ENCODE measurements at regions not wholly inside any gene's neighbourhood (a gene's known extent, or its start where the extent isn't known, plus 50 kb on each side); places are given as distances from the start of the nearest gene placed in this dataset.

DNA sequence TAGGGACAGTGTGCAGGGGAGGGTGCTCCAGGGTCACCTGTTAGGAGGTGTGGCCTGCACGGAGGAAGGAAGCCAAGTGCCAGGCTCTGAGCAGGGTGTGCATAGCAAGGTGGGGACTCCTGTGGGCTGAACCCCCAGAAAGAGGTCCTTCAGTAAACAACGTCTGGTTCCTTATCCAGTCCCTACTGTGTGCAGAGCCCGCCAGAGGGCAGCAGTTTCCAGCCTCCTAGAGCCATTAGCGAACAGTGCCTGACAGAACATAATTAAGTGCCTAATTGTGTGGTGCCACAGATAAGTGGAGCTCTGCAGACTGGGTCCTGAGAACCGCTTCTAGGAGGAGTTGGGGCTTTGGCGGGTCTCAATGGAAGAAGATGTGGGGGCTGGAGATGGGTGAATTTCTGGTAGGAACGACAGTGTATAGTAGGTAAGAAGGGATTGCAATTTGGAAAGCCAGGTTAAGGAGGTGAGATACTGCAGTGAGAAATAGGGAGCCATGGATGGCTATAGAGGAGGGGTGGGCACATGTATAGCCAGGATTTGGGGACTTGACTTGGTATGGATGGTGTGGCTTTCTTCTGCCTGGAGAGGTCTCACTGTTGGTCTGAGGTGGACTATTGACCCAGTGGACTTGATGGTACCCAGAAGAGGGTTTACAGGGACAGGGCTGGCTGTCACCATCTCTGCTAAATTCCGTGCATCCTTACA lies 323.1 kb downstream of the ZNF536 start:
- ChIA-PET CTCF (interaction anchor here (0.6 kb wide), 1 partner anchor 1579 kb away, joined by 3 read pairs; no protein-coding TSS in a partner anchor), POLR2A (no interaction called here)

DNA sequence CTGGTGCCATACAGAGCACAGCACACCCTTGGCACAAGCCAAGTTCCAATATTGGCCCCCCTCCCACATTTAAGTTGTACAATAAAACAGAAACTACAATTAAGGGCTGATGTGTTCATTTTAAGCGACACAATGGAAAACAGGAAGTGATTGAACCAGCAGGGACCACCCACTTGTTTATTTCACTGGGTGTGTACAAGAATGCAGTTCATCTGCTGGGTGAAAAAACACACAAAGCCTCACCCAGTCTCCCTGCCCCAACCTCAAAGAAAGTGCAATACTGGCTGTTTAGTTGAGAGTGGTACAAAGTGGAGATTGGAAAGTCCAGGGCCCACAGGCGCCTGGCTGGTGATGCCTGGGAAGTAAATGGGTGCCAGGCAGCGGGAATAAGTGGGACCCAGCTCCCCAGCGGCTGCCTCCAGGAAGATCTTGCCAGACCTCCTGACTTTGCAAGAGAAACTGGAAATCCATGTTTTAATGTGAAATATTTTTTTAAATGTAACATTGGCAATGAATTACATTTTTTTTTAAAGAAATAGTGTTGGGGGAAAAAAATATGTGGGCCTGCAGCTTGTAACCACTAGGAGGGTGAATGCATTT lies 322.1 kb downstream of the ZNF536 start:
- ChIA-PET POLR2A (no interaction called here), CTCF (interaction anchor here (1.7 kb wide), 1 partner anchor 8 kb away, joined by 5 read pairs; no protein-coding TSS in a partner anchor)

DNA sequence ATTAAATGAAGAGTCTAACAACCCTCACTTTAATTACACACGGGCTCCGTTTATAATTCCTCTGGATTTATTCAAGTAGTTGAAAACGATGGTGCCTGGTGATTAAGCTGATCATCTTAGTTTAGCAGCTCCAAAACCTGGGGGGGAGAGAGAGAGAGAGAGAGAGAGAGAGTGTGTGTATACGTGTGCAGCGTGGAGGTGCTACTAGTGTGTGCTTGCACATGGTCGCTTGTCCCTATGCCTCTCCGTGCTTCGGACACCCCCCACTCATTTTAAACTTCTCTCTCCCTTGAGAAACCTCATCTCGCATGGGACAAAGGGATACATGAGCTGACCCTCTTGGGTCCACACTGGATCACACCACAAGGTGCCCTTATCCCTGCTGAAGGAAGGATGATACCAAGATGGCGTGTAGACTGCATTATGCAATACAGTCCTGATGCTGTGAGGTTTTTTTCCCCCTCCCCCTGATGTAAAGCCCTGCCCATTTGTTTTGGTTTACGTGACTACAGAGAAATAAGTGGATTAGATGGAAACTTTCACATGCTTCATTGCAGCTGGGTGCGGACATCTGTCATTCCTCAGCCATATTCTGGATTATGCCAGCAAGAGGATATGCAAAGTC lies 320.8 kb downstream of the ZNF536 start:
- CTCF ChIA-PET: interaction anchor here (1.3 to 1.7 kb wide), 2 partner anchors 10 kb away, joined by 5 read pairs; no protein-coding TSS in a partner anchor

DNA sequence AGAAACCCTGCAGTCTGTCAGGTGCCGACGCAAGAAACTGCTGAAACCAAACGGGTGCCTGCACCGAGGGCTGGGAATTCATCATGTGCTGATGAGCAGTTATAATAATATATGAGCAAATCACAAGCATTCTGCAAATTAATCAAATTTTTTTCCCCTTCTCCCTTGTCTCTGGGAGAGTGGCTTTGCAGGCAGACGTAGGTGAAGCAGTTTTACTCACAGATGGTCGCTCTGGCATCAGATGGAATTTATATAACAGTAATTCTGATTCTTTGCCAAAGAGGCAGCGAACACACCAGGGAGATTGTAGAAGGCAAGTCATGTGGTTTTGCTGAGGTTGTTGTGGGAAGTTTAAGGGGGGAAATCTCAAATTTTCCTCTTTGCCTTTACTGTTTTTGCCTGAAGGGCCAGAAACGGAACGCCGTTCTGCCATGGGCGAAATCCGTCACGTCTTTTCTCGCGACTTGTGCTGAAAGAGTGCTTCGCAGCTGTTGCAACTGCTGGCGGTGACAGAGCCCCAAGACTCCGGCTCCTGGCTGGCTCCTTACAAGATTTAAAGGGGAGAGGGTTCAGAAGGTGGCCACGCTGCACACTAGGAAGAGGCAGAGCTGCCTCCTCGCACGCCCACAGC lies 320.1 kb downstream of the ZNF536 start:
- ChIA-PET POLR2A (no interaction called here), CTCF (no interaction called here)

More for the DNA sequence above, 320.8 kb downstream of the ZNF536 start:
- POLR2A ChIA-PET: no interaction called here

DNA sequence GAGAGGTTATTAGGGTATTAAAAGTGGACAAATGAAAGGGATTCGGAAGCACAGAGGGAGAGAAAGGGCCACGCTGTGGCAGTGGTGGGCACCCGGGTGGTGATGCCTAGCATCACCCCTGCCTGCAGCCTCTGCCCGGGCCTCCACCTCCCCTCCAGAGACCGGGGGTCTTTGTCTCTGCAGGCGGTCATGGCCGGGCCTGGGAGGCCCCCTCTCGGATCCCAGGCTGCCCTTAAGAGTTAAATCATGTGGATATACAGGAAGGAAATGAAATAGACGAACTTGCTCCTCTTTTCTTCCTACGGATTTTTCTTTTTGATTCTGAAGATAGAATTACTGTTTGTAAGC lies 319.6 kb downstream of the ZNF536 start:
- POLR2A ChIA-PET: no interaction called here
- CTCF ChIA-PET: no interaction called here

DNA sequence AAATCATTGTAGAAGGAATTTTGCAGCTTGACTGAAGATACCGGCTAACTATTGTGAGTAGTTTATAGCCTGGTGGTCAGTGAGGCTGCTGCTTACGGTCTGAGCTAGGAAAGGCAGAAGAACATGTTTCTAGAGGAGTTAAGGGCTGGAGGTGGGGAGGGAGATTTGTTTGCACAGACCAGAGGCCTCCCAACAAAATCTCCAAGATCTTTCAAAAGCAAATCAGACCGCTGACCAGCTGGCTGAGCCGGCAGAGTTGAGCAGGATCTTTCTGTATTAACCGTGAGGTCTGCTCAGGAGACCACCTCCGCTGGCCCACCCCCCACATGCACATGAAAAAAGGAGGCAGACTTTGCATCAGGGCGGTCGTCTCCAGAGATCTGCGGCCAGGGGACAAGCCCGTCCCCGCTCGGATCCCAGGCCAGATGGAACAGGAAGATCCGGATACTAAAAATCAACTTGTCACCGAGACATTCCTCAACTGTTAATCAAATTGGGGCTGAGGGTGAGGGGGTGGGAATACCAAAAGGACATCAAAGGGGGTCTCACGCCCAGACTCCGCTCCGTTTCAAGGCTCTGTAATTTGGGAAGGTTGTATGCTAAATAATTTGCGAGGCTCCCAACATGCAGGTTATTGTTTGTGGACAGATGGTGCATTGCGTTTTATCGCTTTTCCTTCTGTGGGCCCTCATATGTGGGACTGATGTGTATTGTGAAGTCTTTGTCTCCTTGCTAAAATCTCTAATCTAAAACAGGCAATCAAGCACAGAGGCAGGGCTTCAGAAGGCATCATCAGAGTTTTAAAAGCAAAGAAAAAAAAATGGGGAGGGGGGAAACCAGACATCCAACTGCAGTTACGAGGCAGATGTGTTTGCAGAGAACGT lies 319.0 kb downstream of the ZNF536 start:
- CTCF ChIA-PET: no interaction called here
- POLR2A ChIA-PET: no interaction called here

DNA sequence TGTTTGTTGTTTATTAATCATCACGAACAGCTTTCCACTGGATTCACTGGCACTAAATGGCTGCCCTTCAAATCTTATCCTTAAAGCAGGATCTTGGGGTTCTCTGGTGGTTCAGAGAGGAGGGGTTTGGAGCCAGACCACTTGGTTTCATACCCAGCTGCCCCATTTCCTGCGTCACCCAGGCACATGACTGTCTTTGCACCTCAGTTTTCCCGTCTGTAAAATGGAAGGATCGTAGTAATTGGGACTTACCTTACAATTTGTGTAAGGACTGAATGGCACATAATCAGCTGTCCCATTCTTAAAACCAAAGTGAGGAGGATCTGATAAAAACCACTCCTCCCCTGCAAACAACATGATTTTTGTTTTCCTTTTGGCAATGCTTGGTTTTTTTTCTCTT lies 318.3 kb downstream of the ZNF536 start:
- POLR2A ChIA-PET: no interaction called here
- CTCF ChIA-PET: no interaction called here

DNA sequence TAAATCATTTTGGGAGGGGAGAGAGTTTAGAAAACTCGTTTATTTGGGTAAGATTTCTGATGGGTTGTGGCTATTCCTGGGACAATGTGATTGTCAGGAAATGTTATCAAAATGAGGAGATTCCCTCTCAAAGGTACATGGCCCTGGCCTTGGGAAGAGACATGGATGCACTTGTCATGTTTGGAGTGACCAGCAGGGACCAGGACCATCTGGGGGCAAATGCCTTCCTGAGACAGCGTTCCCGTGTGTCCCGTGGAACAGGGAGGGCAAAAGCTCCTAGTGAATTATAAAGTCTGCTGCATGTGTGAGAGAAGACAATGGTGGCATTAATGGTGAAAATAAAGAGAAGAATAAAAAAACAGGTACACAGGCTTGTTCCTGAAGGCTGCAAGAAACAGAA lies 317.3 kb downstream of the ZNF536 start:
- ChIA-PET POLR2A (no interaction called here), CTCF (no interaction called here)

DNA sequence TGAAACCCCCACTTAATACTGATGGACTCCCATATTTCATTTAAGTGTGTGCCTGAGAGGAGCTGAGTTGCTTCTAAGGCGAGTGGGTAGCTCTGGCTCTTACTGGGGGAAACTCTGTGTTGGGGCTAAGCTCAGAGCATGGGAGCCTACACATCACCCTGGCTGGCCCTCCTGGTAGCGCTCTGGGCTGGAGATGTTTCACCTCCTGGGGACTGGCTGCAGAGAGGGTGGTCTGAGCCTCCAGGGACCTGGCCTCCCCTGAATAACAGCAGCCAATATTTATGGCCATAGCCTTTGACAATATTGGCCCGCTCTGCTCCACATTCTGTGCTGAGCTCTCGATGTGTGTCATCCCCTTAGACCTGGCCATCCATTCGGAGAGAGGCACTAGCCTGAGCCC lies 316.5 kb downstream of the ZNF536 start:
- ChIA-PET POLR2A (no interaction called here), CTCF (no interaction called here)

DNA sequence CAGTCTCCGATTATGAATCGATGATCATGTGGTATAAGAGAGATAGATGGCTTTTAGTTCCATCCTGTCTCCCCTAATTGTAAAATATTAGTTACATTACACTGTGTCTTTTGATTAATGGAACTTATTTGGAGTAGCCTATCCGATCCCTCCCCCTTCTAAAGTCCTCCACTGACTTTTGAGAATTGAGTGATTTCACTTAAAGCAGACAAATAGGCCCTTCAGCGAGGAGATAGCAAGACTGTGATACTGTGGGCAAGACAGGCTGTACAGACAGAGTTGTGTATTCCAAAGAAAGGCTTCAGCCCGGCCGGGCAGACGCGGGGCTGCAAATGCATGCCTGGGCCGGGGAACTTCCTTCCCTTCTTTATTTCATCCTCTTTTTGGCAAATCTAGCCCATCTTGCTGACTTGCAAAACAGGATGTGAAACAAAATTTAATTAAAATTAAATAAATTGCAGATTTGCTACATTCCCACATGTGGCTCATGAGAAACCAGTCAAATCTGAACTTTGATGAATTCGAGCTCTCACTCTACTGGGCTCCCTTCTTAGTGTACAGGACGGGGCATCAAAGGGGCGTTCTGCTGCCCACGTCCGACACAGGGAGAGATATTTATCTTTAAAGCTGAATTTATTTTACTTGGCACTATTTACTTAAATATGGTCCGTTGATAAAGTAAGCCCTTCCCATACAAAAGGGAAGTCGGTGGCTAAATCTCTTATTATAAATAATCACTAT lies 314.8 kb downstream of the ZNF536 start:
- POLR2A ChIA-PET: no interaction called here
- CTCF ChIA-PET: no interaction called here

DNA sequence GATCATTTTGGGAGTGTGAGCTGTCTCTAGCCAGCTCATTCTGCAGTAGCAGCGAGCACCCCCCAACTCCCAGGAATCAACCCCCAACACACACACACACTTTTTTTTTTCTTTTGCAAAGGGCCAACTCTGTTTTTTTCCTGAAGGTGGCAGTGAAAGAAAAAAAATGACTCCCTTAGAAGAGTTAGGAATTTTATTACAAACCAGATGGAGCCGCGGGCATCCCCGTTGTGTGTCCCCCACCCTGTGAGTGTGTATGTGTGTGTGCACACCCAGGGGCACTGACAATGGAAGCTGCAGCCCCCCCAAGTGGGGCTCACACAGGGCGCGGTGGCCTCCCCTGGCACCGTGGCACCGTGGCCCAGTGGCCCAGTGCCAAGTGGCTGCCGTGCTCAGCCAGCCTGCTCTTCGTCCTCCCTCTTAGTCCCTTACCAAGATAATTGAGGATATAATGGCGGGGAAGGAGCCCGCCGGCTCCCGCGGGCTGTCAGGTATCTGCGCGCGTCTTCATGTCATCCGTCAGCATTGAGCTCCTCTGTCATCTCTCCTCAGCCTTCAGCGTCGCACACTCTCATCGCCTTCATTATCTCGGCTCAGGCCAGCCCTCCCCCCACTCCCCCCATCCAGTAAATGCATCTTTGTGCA lies 314.1 kb downstream of the ZNF536 start:
- ChIA-PET POLR2A (no interaction called here), CTCF (no interaction called here)

DNA sequence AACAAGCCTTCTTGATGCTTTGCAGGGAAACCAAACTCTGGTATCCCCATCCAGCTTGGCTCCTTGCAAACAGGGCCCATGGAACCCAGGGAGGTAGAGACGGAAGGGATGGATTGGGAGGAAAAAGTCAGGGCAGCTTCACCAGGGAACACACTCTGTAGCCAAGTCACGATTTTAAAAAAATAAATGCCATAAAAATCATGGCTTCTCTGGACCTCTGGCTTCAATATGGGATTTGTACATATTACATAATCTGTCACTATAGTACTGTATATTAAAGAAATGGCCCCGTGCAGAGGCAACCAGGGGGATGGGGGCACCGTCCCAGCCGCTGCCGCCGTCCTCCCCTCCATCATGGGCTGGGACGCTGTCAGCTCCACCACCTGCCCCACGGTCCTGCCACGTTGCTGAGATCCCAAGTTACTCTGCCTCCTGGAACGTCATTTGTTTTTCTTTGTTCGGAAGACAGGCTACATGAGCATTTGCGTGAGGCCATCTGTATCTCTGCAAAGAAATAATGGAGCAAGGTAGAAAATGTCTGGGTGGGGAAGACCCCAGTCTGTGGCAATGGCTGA lies 313.3 kb downstream of the ZNF536 start:
- ChIA-PET POLR2A (no interaction called here), CTCF (interaction anchor here (1.0 kb wide), 1 partner anchor 1538 kb away, joined by 4 read pairs; no protein-coding TSS in a partner anchor)

DNA sequence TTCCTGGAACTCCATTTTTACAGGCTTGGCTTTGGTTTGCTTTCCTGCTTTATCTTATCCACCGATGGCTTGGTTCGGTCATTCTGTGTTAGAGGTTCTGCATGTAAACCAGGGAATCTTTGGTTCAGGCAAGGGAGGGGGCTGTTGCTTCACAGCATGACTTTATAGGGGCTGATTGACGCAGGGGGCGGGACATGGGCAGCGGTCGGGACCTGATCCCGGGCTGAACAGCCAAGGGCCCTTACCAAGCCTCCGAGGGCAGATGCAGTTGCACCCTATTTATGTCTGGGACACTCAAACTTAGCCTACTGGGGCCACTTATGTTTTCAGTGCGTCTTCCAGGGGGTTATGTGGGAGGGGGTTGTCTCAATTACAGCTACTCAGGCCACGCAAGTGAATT lies 312.4 kb downstream of the ZNF536 start:
- CTCF ChIA-PET: interaction anchor here (1.0 kb wide), 1 partner anchor 1539 kb away, joined by 4 read pairs; no protein-coding TSS in a partner anchor
- POLR2A ChIA-PET: no interaction called here

DNA sequence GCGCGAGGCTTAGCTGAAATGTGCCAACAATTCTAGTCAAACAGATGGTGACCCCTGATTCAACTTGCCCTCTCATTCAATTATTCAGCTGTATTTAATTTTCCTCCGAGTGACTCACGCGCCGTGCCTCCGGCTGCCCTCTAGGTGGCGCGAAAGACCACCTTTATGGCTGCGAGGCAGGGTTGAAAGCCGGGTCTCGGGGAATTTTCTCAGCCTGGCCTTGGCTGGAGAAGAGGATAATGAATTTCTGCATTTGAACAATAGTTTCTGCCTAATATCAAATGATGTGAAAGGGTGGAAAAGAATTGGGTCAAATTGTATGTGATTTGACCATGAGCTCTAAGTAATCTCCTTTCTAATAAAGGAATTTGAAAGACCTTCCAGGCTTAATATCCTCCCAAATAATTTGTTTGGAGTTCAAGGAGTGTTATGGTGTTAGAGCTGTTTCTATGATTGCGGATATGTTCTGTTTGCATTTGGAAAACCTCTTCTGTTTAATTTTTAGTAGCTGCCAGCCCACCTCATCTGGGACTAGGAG lies 310.9 kb downstream of the ZNF536 start:
- CTCF ChIA-PET: interaction anchor here (0.5 to 2.5 kb wide), 9 partner anchors 10 to 1543 kb away, joined by 3 to 13 read pairs (median 3); no protein-coding TSS in a partner anchor
- POLR2A ChIA-PET: no interaction called here

DNA sequence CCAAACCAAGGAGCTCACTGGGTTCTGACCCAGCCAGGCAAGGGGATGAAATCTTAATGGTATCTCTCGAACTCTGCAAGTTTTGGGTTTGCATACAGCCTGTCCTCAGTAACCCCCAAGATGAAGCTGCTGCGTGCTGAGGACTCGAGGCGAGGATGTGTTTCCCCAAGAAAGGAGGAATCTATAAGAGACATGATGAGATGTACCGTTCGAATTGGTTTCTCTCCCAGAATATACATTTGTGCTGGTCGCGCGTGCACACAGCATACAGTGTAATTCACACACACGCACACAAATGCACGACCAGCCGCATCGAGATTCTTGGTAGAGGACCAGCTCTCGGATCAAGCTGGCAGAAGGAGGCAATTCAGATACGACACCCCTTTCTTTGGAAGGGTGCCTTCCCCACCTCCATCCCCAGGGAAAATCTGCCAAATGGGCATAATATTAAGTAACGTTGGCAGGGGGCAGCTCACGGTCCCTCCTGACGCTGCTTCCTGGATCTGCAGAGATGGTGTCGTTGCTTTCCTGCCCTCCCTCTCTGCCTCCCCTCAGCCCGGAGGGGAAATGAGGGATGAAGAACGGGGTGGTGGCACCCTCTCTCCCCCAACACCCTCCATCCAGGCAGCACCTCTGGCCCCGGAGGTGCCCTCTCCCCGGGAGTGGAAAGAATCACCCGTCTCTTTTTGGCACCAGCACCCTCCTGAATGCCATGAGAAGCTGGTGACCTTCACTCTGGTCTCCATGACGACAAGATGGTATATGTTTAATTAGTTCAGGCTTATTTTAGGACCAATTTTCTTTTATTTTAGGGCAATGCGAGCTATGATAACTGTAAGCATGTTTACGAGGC lies 310.2 kb downstream of the ZNF536 start:
- POLR2A ChIA-PET: no interaction called here

DNA sequence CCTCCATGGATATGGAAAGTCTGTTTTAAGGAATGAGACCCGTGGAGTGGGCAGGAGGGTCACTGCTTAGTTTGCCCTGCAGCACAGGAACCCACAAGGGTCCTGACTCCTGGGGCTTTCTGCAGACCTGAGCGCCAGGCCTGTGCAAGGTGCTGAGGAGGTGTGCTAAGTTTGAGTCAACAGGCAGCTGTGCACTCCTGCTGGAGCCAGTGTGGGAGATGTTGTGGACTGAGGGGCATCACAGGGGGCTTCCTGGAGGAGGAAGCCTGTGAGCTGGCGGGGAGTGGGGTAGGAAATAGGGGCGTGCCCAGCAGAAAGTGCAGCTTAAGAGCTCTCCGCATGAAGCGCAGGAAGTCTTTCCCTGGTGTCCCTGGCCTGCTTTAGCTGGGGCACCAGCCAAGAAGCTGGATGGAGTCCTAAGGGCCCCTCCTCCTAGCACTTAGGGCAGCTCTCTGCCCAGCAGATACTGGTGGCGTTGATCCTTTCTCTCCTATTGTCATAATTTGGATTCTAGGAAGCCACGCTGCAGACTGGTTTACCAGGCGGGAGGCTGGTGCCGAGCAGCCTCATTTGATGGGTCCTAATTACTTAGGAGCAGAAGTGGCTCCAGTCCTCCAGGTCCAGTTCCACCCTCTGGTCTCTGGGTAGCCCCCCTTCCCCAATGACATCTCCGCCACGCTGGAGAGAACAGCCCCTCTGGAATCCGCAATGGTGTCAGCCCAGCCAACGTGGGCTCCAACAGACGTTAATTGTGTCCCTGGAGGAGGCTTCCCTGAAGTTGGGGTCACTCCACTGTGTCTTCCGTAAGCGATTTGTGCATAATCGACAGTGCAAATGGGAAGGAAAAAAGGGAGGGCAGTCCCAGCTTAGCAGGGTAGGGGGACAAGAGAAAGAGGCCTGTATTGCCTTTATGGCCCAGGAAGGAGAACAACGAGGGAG lies 309.2 kb downstream of the ZNF536 start:
- CTCF ChIA-PET: interaction anchor here (2.5 kb wide), 1 partner anchor 1543 kb away, joined by 13 read pairs; no protein-coding TSS in a partner anchor
- POLR2A ChIA-PET: no interaction called here

More for the DNA sequence above, 310.2 kb downstream of the ZNF536 start:
- CTCF ChIA-PET: interaction anchor here (0.5 to 2.5 kb wide), 6 partner anchors 11 to 1544 kb away, joined by 3 to 13 read pairs (median 4); no protein-coding TSS in a partner anchor
